ENCODE measurements at regions not wholly inside any gene's neighbourhood (a gene's known extent, or its start where the extent isn't known, plus 50 kb on each side); places are given as distances from the start of the nearest gene placed in this dataset.

DNA sequence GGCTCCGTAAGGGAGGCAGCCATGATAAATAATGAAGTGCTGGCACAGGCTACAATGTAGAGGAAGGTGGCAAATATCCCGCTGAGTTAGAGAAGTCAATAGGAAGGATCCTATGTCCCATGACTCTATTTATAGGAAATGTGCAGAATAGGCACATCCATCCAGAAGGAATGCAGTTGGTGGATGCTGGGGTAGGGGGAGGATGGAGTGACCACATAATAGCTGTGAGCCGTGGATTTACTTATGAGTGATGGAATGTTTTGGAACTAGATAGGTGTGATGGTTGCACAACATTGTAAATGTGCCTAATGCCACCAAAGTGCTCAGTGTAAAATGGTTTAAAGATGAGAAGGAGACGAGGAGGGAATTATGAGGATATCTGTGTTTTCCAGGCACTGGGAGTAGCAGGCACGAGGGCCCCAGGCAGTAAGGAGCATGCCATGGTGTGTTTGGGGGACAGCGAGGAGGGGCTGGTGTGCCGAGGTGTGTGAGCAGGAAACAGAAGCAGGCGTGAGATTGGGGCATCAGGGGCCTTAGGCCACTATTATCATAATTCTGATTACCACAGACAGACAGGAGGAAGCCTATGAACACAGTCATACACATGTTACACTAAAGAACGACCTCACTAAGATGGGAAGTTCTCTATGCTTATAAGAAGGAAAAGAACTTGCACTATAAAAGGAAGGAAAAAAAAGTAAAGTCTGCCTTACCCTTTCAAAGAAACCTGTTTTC, 837.3 kb upstream of the TMEM132C start:
- no peak for DNase-seq (ENCODE audit: low read depth in 4 of 4, low spot score in 3 of 4)

DNA sequence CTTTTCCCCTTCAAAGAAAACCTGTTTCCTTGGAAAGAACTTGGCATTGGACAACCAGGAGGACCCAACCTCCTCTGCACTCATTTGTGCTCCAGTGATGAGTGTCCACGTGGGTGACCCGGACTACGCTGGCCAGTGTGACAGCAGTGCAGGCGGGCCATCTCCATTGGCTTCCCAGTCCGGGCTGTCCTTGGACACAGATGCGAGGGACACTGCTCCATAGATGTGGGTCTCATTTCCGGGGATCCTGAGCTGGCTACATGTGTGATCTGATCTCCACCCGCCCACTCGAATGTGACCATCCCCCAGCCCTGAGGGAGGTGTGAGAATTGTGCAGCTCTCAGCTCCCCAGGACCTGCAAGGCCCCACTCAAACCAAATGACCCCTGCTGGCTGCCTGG, 836.6 kb upstream of the TMEM132C start:
- no peak for DNase-seq (ENCODE audit: low read depth in 4 of 4, low spot score in 3 of 4)

DNA sequence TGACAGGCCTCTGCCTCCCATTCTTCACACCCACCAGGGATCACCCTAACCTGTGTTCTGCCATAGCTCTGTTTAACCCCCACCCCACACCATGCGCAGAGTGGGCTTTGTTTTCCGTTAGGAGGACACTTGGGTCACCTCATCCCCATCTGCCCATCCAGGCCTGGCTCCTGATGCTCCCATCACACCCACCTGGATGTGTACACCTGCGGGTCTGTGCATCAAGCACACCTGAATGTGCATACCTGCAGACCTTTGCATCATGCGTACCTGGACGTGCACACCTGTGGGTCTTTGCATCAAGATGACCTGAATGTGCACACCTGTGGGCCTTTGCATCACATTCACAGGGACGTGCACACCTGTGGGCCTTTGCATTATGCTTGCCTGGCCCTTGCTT, 835.8 kb upstream of the TMEM132C start:
- no peak for DNase-seq (ENCODE audit: low read depth in 4 of 4, low spot score in 3 of 4)

- no peak for DNase-seq (ENCODE audit: low read depth in 4 of 4, low spot score in 3 of 4)
Observed at GRCh38 chr12:127431594-127431993, 835.4 kb upstream of the TMEM132C start.

DNA sequence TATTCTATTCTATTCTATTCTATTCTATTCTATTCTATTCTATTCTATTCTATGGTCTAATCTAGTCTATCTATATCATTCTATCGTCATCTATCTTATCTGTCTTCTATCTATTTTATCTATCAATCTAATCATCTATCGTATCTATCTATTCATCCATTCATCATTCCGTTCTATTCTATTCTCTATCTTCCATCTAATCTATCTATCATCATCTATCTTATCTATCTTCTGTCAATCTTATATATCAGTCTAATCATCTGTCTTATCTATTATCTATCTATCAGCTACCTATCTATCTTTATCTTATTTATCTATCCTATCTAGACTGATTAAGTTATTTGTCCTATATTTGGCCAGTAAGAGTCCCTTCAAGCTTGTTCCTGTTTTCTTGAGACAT, 831.5 kb upstream of the TMEM132C start:
- no peak for DNase-seq (ENCODE audit: low read depth in 4 of 4, low spot score in 3 of 4)

- no peak for DNase-seq (ENCODE audit: low read depth in 4 of 4, low spot score in 3 of 4)
Observed at GRCh38 chr12:127438512-127439244, 828.3 kb upstream of the TMEM132C start.

DNA sequence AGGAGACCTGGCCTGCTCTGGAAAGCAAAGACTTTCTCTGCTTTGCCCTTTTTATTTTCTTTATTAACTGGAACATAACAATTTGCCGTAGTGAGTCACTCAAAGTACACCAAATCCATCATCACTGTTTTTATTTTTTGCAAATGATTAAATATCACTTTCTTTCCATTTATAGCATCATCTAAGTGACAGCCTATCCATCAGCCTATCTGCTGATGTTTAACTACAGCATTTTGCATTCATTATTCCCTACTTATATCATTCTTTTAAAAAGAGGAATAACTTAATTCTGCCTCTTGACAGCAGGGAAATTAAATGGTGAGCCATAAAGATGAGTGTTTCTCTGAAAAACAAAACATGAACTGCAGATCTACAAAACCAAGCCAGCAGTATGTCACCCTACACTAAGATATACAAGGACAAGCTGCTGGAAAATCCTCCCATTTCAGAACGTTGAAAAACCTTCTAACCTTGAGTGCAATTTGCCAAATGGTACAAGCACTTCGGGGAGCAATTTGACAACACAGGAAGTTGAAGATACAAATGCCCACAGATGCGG, 821.3 kb upstream of the TMEM132C start:
- DNase-seq (ENCODE audit: low read depth in 4 of 4, low spot score in 3 of 4), result no peak

- no peak for DNase-seq (ENCODE audit: low read depth in 4 of 4, low spot score in 3 of 4)
Observed at GRCh38 chr12:127448906-127449305, 818.1 kb upstream of the TMEM132C start.

DNA sequence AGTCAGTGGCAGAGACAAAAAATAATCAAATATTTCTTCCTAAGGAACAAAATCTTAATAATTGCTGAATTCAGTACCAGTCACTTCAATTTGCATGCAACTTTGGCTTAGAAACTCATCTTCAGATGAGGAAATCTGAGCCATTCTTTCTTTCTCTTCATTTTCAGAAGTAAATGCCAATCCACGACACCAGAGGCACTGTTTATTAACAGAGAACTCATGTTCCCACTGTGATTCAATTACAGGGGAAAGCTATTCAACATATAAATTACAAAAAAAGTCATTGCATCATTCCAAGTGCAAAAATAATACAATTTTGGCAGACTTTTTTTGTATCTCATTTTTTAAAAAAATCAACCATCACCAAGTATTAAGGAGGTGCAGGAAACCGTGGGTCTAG, 816.1 kb upstream of the TMEM132C start:
- DNase-seq (ENCODE audit: low read depth in 4 of 4, low spot score in 3 of 4), result no peak

DNA sequence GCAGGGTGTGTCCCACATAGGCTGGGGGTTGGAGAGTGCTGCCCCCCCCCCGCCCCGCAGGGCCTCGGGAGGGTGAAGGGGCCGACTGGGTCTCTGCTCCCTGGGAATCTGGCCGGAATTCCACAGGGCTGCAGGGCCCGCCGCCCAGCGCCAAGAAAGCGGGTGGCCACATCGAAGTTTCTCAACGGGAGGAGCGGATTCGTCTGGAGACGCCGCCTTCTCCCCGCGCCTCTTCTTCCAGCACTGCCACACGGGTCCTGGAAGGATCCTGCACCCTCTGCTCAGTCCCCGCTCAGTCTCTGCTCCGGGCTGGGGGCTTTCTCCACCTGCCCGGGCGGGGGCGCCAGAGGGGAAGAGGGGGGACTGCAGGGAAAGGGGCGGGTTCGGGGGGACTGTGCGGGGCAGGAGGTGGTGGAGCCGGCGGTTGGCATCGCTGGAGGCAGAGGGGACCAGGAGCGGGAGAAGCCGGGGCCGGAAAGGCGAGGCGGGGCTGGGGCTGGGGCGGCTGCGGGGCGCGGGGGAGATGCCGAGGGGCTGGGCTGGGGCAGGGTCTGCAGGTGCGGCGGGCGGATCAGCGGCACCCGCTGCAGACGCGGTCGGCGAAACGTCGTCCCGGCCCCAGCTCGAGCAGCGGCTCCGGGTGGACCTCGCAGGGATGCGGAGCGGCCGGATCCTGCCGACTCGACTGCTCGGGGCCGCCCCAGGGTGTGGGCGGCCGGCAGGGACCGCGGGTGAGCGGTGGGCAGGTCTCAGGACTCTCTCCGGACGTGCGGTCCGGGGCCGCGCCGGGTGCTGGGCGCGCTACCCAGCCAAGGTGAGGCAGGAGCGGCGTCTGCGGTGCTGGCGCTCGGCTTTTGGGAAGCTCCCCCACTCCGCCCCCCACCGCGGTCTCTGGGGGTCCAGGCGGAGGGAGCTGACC, 811.4 kb upstream of the TMEM132C start:
- no peak for DNase-seq (ENCODE audit: low read depth in 4 of 4, low spot score in 3 of 4)

DNA sequence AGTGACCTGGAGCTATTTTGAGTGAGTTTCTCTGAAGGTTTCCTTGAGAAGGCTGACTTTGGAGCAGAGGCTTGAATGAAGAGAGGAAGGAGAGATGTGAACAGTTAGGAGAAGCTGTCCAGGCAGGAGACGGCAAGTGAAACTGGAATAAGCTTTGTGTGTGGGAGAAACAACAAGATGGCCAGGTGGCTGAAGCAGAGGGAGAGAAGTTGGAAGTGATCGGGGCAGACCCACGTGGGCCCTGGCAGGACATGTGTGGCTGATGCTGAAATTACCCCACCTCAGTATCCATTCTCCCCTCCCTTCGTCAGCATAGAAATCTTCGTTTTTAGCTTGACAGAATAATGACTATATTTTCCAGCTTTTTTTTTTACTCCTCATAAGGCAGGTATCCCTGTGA, 809.2 kb upstream of the TMEM132C start:
- no peak for DNase-seq (ENCODE audit: low read depth in 4 of 4, low spot score in 3 of 4)

- DNase-seq (ENCODE audit: low read depth in 4 of 4, low spot score in 3 of 4), result no peak
Observed at GRCh38 chr12:127459166-127459565, 807.8 kb upstream of the TMEM132C start.

GRCh38 chr12:127459687-127460086, 807.3 kb upstream of the TMEM132C start:
- no peak for DNase-seq (ENCODE audit: low read depth in 4 of 4, low spot score in 3 of 4)

GRCh38 chr12:127463237-127463636, 803.7 kb upstream of the TMEM132C start:
- DNase-seq (ENCODE audit: low read depth in 4 of 4, low spot score in 3 of 4), result no peak

GRCh38 chr12:127469331-127469730, 797.6 kb upstream of the TMEM132C start:
- no peak for DNase-seq (ENCODE audit: low read depth in 4 of 4, low spot score in 3 of 4)

GRCh38 chr12:127473766-127474165, 793.2 kb upstream of the TMEM132C start:
- no peak for DNase-seq (ENCODE audit: low read depth in 4 of 4, low spot score in 3 of 4)

GRCh38 chr12:127479256-127479655, 787.7 kb upstream of the TMEM132C start:
- DNase-seq (ENCODE audit: low read depth in 4 of 4, low spot score in 3 of 4), result no peak

- no peak for DNase-seq (ENCODE audit: low read depth in 4 of 4, low spot score in 3 of 4)
Observed at GRCh38 chr12:127480775-127481314, 786.1 kb upstream of the TMEM132C start.

GRCh38 chr12:127482950-127483349, 784.0 kb upstream of the TMEM132C start:
- DNase-seq (ENCODE audit: low read depth in 4 of 4, low spot score in 3 of 4), result no peak

DNA sequence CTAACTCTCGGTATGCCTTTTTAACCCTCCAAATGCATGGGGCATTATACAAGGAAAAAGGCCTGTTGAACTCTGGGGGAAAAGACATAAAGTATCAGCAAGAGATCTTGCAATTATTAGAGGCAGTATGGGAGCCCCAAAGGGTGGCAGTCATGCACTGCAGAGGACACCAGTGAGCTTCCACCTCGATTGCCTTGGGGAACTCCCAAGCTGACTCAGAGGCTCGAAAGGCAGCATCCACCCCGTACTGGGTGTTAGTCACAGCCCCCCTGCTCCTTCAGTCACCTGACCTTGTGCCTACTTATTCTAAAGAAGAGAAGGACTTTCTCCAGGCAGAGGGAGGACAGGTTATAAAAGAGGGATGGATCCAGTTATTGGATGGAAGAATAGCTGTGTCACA, 781.4 kb upstream of the TMEM132C start:
- no peak for DNase-seq (ENCODE audit: low read depth in 4 of 4, low spot score in 3 of 4)

- no peak for DNase-seq (ENCODE audit: low read depth in 4 of 4, low spot score in 3 of 4)
Observed at GRCh38 chr12:127487031-127487430, 779.9 kb upstream of the TMEM132C start.

Data from right renal pelvis (tissue), 4 donors.